Effector CD8-positive, alpha-beta T cell (primary cell): ENCODE measurements at regions not wholly inside any gene's neighbourhood (a gene's known extent, or its start where the extent isn't known, plus 50 kb on each side); places are given as distances from the start of the nearest gene placed in this dataset.

Experiments used
- DNase-seq: peaks from one replicate; lab custom pipeline; 2025; lab: John Stamatoyannopoulos, UW

GRCh38 chr9:119005162-119005561, 364.1 kb downstream of the BRINP1 start:
- DNase-seq = no peak

DNA sequence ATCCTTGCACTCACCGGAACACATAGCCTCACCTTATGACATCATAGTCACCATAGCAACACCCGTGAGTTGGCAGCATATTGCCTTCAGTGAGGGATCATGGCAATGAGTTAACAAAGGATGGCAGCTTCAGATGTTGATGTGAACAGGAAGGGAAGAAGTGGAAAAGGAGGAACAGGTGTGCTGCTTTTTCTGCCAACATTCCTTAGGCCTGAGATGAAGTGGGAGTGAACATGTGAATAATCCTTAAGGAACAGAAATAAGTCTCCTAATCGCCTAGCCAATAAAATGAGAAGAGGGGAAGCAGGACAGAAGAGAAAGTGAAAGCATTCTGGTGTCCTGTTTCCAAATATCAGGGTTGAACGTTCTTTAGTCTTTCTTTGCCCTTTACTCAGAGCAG, 360.0 kb downstream of the BRINP1 start:
- DNase-seq = no peak

DNA sequence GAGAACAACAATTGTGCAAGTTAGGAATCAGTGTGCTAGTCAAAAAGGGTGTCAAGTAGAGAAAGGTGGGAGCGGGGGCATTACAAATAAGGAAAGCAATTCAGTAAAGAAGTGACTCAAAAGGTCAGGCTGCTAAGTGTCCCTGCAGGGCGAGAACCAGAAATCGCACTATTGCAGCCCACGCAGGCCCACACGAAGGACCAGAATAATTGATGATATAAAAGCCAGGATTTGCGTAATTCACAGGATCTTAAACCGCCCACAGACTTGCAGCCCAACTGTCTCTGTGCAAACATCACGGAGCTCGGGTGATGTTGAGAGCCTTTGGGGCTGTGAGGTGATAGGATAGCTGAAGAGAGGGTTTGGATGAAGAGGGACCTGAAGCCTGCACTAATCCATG, 349.0 kb downstream of the BRINP1 start:
- DNase-seq = no peak

DNA sequence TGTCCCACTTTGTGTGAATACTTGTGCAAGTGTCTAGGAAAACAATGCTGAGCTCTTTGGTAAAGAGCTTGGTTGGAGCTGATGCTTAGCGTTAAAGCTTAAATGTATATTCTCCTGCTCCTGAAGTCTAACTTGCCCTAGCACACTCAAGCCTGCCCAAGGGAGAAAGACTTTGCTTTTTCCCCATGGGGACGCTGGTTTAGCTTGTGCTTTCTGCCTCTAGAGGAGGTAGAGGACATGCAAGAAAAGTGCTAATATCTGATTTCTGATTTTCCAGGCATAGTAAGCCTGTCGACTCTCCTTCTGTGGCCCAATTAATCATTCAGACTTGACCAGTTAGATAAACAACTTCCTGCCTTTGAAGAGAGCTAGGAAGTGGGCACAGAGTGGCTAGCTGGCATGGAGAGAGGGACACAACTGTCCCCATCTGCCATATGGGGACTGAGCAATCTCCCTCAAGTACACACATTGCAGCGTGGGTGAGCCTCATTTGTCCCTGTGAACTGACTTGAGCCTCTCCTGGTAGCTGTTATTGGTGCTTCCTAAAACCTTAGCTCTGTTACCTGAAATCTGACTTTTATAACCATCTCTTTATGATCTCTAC, 348.4 kb downstream of the BRINP1 start:
- no peak for DNase-seq

GRCh38 chr9:119026120-119026519, 343.1 kb downstream of the BRINP1 start:
- DNase-seq = no peak

DNA sequence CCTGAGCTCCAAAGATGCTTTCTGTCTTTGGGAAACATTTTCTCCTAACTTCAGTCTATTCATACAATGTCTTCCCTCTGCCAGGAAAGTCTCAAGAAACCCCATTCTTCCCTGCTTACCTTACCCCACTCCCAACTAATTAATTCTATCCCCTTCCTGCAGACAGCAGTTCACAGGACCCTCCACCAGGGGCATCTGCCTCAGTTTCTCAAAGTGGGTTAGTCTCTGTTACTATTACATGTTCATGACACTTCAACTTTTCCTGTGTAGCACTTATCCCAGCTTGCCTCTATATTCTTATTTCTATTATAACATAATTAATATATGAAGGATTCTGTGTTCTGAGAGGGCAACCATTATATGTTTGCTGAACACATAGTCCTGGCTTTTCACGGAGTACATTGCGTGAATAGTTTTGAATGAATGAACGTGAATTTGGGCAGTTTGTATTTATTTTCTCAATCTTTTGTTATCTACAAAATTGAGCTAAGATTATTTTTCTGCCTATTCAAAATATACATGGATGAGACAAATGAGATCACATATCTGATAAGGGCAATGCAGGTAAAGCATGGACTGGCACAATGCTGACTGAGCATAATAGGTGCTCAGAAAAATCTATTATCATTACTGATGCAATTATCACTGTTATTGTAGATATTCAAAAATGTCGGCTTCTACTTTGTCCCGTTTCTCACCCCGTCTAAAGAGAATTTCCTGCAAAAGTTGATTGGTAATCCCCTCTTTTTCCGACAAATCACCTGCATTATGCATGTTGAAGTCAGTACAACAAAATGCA, 341.1 kb downstream of the BRINP1 start:
- no peak for DNase-seq

DNA sequence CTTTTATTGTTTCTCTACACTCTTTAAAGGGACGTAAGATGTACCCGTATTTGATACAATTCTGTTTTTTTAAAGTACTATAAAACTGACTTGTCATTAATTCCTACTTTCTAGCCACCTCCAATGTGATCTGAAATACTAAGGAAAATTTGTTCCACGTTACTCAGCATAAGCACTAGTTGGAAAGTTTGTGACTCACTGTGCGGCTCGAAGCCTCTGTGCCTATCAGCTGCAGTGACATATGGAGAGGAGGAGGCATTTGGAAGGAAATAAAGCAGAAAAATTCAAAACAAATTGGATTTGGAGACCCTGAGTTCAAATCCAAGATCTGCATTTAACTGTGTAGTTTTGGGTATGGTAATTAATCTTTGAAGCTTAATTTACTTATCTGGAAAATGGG, 339.3 kb downstream of the BRINP1 start:
- DNase-seq = no peak

DNA sequence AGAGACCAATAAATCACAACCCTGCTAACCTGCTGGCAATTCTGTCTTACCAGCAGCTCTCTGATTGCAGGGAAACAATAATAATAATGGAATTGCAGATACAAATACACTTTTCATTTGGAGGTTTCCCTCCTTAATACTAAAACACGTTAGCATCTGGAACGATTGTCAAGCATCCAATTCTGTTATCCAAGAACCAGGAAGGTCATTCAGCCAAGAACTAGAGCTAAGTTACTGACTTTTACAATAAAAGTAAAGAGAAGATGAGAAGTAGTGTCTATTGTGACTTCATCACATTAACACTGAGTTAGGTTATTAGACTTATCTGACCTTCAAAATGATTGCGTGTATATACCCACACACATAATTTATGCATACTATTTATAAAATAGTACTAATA, 335.6 kb downstream of the BRINP1 start:
- no peak for DNase-seq

GRCh38 chr9:119036969-119037368, 332.3 kb downstream of the BRINP1 start:
- no peak for DNase-seq

DNA sequence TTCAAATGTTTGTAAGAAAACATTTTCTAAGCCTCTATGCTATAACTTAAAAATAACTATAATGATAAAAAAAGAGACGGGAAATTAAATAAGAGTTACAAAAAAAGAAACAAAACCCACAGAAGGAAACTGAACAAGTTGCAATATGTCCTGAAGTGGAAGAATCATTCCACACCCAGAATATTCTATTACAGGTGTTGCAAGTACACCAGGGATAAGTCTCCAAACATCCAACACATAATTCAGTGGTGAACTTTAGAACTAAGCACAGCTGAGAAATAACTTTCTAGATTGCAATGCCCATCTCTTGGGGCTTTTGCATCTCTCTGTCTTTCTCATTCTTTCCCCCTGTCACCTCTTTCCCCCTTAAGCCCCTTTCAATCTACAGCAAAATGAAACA, 325.2 kb downstream of the BRINP1 start:
- DNase-seq = no peak

- DNase-seq = no peak
These were observed 324.4 kb downstream of the BRINP1 start for GRCh38 chr9:119044806-119045205.

DNA sequence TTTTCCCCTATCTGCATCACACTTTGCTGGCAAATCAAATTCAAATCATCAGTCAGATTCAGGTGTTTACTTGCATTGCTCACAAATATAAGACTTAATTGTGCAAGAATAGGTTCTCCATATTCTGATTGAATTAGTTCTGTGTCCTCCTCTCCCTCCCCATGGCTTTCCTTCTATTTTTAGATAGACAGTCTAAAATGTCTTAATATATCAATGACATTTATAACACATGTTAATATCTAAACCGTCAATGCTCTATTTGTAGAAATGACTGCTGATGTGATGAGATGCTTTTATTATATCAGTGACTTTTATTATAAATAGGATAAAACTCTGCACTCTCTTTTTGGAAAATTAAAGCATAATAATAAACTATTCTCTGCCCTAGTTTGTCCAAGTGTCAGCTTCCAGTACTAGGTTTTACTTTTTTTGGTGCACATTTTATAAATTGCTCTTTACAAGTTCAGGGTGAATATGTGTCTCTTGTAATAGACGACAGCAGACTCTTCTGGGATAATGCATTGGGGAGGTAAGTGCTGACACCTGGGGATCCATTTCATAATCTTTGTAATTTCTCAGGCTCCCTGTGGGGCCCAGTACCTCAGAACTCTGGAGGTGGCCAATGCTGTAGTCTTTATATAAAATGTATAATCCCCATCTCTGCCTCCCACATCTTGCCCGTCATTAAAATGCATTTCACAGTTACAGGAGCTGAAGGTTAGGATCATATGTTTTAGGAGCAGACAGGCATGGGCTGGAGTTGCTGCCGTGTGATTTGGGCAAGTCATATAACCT, 321.5 kb downstream of the BRINP1 start:
- DNase-seq = no peak

DNA sequence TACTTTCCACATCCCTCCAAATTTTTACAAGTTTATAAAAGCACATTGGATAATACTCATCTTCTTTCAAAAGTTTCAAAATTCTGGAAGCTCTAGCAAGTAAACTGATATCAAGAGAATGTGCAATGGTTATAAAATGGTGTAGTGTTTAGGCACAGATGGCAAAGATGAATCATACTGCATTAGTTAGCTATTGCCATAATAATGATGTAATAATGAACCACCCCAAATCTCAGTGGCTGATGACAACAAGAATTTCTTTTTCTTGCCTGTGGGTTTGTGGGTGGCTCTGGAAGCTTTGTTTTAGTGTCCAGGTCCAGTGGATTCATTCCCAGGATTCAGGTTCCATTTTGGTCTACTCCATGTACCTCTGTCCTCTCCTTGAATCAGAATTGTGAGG, 319.0 kb downstream of the BRINP1 start:
- DNase-seq = no peak

GRCh38 chr9:119052339-119053030, 316.8 kb downstream of the BRINP1 start:
- DNase-seq = no peak

- no peak for DNase-seq
These were observed 316.2 kb downstream of the BRINP1 start for GRCh38 chr9:119053070-119053469.

DNA sequence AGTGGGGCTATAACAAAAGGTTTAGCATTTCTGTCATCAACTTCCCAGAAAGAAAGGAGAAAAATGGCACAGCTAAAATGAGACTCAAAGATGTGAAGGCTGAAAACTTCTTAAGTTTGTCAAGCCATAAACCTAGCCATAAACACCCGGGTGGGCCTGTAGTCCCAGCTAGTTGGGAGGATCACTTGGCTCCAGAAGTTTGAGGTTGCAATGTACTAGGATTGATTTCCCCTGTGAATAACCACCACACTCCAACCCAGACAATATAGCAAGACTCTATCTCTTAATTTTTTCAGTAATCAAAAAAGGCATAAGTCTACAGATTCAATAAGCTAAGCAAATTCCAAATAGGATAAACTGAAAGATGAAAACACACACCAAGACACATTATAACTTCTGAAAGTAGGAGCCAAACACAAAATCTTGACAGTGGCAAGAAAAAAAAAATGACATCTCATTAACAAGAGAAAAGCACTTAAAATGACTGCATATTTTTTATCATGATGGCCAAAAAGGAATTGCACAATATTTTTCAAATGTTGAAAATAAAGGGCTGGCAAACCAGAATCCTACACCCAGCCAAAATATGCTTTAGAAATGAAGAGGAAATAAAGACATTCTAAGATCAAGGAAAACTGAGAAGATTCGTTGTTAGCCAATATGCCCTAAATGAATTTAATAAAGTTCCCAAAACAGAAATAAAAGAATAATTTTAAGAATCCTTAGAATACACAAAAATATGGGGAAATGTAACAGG, 308.4 kb downstream of the BRINP1 start:
- no peak for DNase-seq

GRCh38 chr9:119071636-119072035, 297.6 kb downstream of the BRINP1 start:
- no peak for DNase-seq

- no peak for DNase-seq
These were observed 295.2 kb downstream of the BRINP1 start for GRCh38 chr9:119074017-119074416.

DNA sequence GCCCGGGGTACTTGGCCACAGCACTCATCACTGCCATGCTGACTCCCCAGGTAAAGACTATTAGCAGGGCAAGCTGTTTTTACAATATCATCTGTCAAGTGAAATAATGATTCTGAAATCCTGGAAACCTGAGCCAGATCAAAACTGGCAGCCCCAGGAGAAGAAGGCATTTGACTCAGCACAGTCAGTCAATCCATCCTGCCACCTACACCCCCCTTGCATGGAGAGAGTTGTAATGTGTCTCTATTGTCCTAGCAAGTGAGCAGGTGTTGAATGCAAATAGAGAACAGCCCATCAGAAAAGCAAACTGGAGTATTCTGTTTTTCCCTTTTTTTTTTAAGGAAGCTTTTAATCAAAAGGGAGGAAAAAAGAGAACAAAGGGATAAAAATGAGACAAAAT, 291.2 kb downstream of the BRINP1 start:
- DNase-seq = no peak

- DNase-seq = no peak
These were observed 285.6 kb downstream of the BRINP1 start for GRCh38 chr9:119083673-119084072.

DNA sequence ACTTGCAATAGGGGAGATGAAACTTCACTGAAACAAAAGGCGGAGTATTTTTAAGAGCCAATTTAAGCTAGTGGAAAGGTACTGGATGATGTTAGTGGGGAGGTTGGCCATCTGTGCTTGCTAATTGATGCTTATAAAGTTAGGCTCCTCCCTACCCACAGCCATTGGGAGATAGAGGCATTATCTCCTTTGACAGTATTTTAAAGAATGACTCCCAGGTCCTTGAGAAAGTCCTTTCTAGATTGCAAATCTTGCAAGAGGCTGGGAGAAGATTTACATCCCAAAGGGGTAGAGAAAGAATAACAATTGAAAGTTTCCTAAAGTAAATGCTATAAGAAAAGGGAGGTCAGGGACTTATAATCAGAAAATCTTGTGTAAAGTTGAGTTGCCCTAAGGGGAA, 282.6 kb downstream of the BRINP1 start:
- no peak for DNase-seq
